ENCODE measurements at regions not wholly inside any gene's neighbourhood (a gene's known extent, or its start where the extent isn't known, plus 50 kb on each side); places are given as distances from the start of the nearest gene placed in this dataset.

- no peak for TF ChIP-seq TAF1 (IDR thresholded peaks at IDR 0.05; ENCODE audit: borderline replicate concordance, insufficient read depth, low read length)
- TF ChIP-seq SIN3A (IDR thresholded peaks at IDR 0.05; ENCODE audit: borderline replicate concordance, insufficient read depth, low read length): no peak
- no peak; the same call in 1 of the 2 replicates for TF ChIP-seq POLR2AphosphoS5 (IDR thresholded peaks at IDR 0.05; ENCODE audit: low read depth, low read length)
- no peak for TF ChIP-seq FOXP2 (optimal IDR thresholded peaks at IDR 0.05; ENCODE audit: borderline replicate concordance, extremely low read depth, extremely low read length, insufficient read depth)
- TF ChIP-seq, protein P1, sequence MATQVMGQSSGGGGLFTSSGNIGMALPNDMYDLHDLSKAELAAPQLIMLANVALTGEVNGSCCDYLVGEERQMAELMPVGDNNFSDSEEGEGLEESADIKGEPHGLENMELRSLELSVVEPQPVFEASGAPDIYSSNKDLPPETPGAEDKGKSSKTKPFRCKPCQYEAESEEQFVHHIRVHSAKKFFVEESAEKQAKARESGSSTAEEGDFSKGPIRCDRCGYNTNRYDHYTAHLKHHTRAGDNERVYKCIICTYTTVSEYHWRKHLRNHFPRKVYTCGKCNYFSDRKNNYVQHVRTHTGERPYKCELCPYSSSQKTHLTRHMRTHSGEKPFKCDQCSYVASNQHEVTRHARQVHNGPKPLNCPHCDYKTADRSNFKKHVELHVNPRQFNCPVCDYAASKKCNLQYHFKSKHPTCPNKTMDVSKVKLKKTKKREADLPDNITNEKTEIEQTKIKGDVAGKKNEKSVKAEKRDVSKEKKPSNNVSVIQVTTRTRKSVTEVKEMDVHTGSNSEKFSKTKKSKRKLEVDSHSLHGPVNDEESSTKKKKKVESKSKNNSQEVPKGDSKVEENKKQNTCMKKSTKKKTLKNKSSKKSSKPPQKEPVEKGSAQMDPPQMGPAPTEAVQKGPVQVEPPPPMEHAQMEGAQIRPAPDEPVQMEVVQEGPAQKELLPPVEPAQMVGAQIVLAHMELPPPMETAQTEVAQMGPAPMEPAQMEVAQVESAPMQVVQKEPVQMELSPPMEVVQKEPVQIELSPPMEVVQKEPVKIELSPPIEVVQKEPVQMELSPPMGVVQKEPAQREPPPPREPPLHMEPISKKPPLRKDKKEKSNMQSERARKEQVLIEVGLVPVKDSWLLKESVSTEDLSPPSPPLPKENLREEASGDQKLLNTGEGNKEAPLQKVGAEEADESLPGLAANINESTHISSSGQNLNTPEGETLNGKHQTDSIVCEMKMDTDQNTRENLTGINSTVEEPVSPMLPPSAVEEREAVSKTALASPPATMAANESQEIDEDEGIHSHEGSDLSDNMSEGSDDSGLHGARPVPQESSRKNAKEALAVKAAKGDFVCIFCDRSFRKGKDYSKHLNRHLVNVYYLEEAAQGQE (IDR thresholded peaks at IDR 0.05; ENCODE audit: insufficient read depth in 1 of 2, low read depth in 2 of 2, low read length in 2 of 2): no peak
Observed at GRCh38 chr17:5820721-5821456, 236.6 kb upstream of the NLRP1 start.

GRCh38 chr17:5821803-5822202, 237.5 kb upstream of the NLRP1 start:
- TF ChIP-seq TAF1 (IDR thresholded peaks at IDR 0.05; ENCODE audit: borderline replicate concordance, insufficient read depth, low read length) (no peak), SIN3A (IDR thresholded peaks at IDR 0.05; ENCODE audit: borderline replicate concordance, insufficient read depth, low read length) (no peak), FOXP2 (optimal IDR thresholded peaks at IDR 0.05; ENCODE audit: borderline replicate concordance, extremely low read depth, extremely low read length, insufficient read depth) (no peak), POLR2AphosphoS5 (IDR thresholded peaks at IDR 0.05; ENCODE audit: low read depth, low read length) (0 out of 2 replicates have a peak, but pooled peaks have one; percentile 32)
- TF ChIP-seq, protein P1 (IDR thresholded peaks at IDR 0.05; ENCODE audit: insufficient read depth in 1 of 2, low read depth in 2 of 2, low read length in 2 of 2): no peak

GRCh38 chr17:5822281-5823060, 238.2 kb upstream of the NLRP1 start:
- TF ChIP-seq SIN3A (IDR thresholded peaks at IDR 0.05; ENCODE audit: borderline replicate concordance, insufficient read depth, low read length) (no peak), FOXP2 (optimal IDR thresholded peaks at IDR 0.05; ENCODE audit: borderline replicate concordance, extremely low read depth, extremely low read length, insufficient read depth) (no peak), TAF1 (IDR thresholded peaks at IDR 0.05; ENCODE audit: borderline replicate concordance, insufficient read depth, low read length) (no peak), POLR2AphosphoS5 (IDR thresholded peaks at IDR 0.05; ENCODE audit: low read depth, low read length) (no peak)
- TF ChIP-seq, protein P1 (IDR thresholded peaks at IDR 0.05; ENCODE audit: insufficient read depth in 1 of 2, low read depth in 2 of 2, low read length in 2 of 2): no peak

GRCh38 chr17:5823219-5823618, 238.9 kb upstream of the NLRP1 start:
- TF ChIP-seq, protein P1 (IDR thresholded peaks at IDR 0.05; ENCODE audit: insufficient read depth in 1 of 2, low read depth in 2 of 2, low read length in 2 of 2): no peak
- TF ChIP-seq FOXP2 (optimal IDR thresholded peaks at IDR 0.05; ENCODE audit: borderline replicate concordance, extremely low read depth, extremely low read length, insufficient read depth) (no peak), SIN3A (IDR thresholded peaks at IDR 0.05; ENCODE audit: borderline replicate concordance, insufficient read depth, low read length) (no peak), POLR2AphosphoS5 (IDR thresholded peaks at IDR 0.05; ENCODE audit: low read depth, low read length) (no peak), TAF1 (IDR thresholded peaks at IDR 0.05; ENCODE audit: borderline replicate concordance, insufficient read depth, low read length) (no peak)
